GM23338 (cell line): ENCODE measurements at regions not wholly inside any gene's neighbourhood (a gene's known extent, or its start where the extent isn't known, plus 50 kb on each side); places are given as distances from the start of the nearest gene placed in this dataset.

Experiments
- CREB1 ChIP-seq: fragments of 250-450 bp; sonication (Bioruptor Pico); IDR thresholded peaks from 2 replicates; pipeline ENCODE4 v1.5.0; 2020; ENCODE audit warnings: low read depth, mild to moderate bottlenecking, moderate library complexity
- CTCF ChIP-seq, 2 experiments: fragments of 200-600 bp in 1 of 2; sonication (generic) in 1 of 2; conservative IDR thresholded peaks; 2 replicates each; pipeline versions ENCODE4 v1.5.1 to v1.6.1; 2016 to 2017; ENCODE audit warnings: antibody characterized with exemption in 2 of 2, low read depth in 2 of 2, mild to moderate bottlenecking in 2 of 2, moderate library complexity in 1 of 2
- ETS1 ChIP-seq: IDR thresholded peaks from 2 replicates; pipeline ENCODE4 v1.6.1; 2016; ENCODE audit warnings: antibody characterized with exemption
- EZH2 ChIP-seq: fragments of 200-600 bp; sonication (generic); IDR thresholded peaks from one replicate; pipeline ENCODE4 v1.8.0; 2017; ENCODE audit warnings: antibody characterized with exemption, mild to moderate bottlenecking, low read depth; ENCODE audit not compliant: unreplicated experiment
- EZH2phosphoT487 ChIP-seq: fragments of 200-600 bp; sonication (generic); IDR thresholded peaks from one replicate; pipeline ENCODE4 v1.8.1; 2018; ENCODE audit warnings: antibody characterized with exemption; ENCODE audit not compliant: unreplicated experiment
- JUNB ChIP-seq: IDR thresholded peaks from one replicate; pipeline ENCODE4 v1.6.1; 2016; ENCODE audit warnings: antibody characterized with exemption; ENCODE audit not compliant: unreplicated experiment
- NANOG ChIP-seq: IDR thresholded peaks from 2 replicates; pipeline ENCODE4 v1.6.1; 2016; ENCODE audit warnings: antibody characterized with exemption, borderline replicate concordance
- POLR2AphosphoS5 ChIP-seq: IDR thresholded peaks from 2 replicates; pipeline ENCODE4 v1.6.1; 2016; ENCODE audit warnings: antibody characterized with exemption, low read depth
- REST ChIP-seq: IDR thresholded peaks from one replicate; pipeline ENCODE4 v1.6.1; 2018; ENCODE audit warnings: antibody characterized with exemption; ENCODE audit not compliant: unreplicated experiment
- STAT1 ChIP-seq: IDR thresholded peaks from one replicate; pipeline ENCODE4 v1.6.1; 2016; ENCODE audit warnings: antibody characterized with exemption; ENCODE audit not compliant: unreplicated experiment
- ZNF114 ChIP-seq: fragments of 250-450 bp; sonication (Bioruptor Pico); IDR thresholded peaks from 2 replicates; pipeline ENCODE4 v1.5.0; 2020; ENCODE audit warnings: mild to moderate bottlenecking, moderate library complexity
- ZNF331 ChIP-seq: fragments of 250-450 bp; sonication (Bioruptor Pico); IDR thresholded peaks from 2 replicates; pipeline ENCODE4 v1.5.0; 2020; ENCODE audit warnings: low read depth, mild to moderate bottlenecking, moderate library complexity
- ZNF462 ChIP-seq: fragments of 250-450 bp; sonication (Bioruptor Pico); IDR thresholded peaks from 2 replicates; pipeline ENCODE4 v1.5.0; 2020; ENCODE audit warnings: mild to moderate bottlenecking, moderate library complexity

- no peak for TF ChIP-seq CTCF (conservative IDR thresholded peaks at IDR 0.05; ENCODE audit: low read depth in 2 of 2)
- no peak for TF ChIP-seq JUNB
- no peak for TF ChIP-seq POLR2AphosphoS5
- TF ChIP-seq EZH2 = no peak
- TF ChIP-seq REST = no peak
- no peak for TF ChIP-seq EZH2phosphoT487
- no peak for TF ChIP-seq ZNF114 (CRISPR knock-in tag)
- no peak for TF ChIP-seq CREB1 (CRISPR knock-in tag)
- TF ChIP-seq ETS1 = no peak
- no peak for TF ChIP-seq STAT1
- TF ChIP-seq NANOG = no peak
- no peak for TF ChIP-seq ZNF331
- TF ChIP-seq ZNF462 = no peak
These were observed 230.4 kb upstream of the KCNG1 start for GRCh38 chr20:51253280-51253679.
